GM21723 (cell line): ENCODE measurements at regions not wholly inside any gene's neighbourhood (a gene's known extent, or its start where the extent isn't known, plus 50 kb on each side); places are given as distances from the start of the nearest gene placed in this dataset.
"Not testable (repeated sequence)": the region's sequence is repeated elsewhere in the genome, so short reads cannot be mapped to it uniquely, and the experiment has no call there.

Experiments used
- ATAC-seq: cut with Tn5 transposase; IDR thresholded peaks from one replicate; pipeline ENCODE4 v1.9.1; 2021; ENCODE audit warnings: mild to moderate bottlenecking, moderate library complexity; ENCODE audit not compliant: unreplicated experiment

DNA sequence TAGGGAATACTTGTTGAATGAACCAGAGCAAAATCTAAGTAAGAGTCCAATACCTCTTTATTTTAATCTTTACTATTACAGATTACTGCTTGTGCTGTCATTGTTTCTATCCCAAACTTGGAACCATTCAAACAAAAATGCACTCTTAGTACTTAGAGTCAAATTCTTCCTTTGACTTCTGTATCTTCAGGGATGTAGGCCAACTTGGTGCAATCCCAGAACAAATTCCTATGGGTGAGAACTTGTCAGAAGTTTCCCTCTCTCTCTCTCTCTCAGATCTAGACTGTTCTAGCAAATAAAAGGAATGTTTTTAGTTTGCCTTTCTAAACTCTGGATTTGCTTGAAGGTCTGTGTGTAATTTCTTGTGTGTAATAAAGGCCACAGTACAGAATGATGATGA, 329.0 kb upstream of the TMTC4 start:
- ATAC-seq, result no peak

DNA sequence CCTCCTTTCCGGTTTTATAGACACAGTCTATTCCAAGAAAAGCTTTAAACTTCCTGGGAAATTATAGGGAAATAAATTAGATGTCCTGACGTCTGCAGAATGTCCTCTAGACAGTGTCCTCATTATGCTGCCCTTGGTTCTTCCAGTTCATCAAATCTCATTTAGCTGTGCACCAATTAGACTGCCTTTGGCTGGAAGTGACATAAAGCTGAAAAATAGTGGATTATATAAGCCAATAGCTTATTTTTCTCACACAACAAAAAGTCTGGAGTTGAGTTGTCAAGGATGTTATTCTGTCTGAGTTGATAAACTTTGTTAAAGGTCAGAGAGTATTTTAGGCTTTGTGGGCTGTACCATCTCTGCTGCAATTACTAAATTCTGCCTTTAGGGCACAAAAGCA, 314.8 kb upstream of the TMTC4 start:
- no peak for ATAC-seq

- ATAC-seq, result no peak
Measured at GRCh38 chr13:100988921-100989320, 314.3 kb upstream of the TMTC4 start.

DNA sequence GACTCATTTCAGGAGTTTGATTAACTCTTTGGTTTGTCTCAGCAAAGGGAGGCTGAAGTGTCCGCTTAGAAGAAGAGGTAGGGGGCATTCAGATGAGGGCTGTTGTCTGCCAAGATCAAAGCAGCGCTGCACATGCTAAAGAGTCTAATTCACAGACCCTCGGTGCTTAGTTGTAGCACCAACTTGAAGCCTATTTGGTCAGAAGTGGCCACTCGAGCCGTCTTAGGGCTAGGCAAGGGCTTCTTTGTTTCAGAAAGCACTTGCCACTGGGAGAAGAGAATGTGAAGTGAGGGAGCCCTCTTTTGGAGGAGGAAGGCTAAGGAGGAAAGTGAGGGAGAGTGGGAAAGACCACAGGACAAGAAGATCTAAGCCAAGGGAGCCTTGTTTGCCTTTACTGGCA, 313.4 kb upstream of the TMTC4 start:
- no peak for ATAC-seq

- no peak for ATAC-seq
Measured at GRCh38 chr13:100986571-100986970, 312.0 kb upstream of the TMTC4 start.

DNA sequence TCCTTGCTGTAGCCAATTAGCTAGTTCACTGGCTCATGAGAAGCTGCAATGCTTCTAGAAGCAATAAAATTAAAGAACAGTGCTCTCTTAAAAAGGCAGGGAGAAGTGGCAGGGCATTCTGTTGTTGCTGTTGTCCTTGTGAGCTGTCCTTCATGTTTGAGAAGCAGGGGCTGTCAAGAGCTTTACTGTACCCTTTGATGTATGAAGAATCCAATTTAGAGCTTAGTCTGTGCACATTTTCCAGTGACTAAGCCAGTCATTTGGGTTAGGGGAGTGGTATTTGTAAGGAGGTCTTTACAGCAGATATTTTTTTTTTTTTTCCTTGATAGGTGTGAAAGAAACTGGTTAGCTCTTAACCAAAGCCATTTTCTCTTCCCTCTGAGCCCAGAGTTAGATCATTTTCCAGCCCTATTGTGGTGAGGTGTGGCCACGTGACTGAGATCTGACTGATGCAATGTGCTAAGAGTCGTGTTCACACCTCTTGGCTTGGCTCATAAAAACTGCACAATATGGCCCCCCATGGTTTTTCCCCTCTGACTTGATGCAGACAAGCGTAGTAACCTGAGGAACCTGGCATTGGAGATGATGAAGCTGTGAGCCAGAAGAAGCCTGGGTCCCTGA, 309.6 kb upstream of the TMTC4 start:
- ATAC-seq, result no peak

DNA sequence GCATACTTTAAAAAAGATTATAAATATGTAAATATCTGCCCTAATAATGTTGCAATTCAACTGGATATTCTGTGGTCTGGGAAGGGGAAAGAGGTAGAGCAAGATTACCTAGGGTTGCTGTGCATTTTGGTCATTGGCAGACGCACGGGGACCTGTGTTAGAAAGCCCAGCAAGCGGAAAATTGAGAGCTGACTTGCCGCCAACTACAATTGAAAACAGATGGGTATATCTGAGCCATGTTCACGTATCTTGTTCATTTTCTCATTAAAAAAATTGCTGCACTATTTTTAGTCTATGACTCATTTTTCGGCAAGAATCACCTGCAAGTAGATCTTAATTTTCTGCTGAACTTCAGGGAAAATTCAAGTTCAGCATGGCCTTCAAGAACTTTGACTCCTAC, 308.5 kb upstream of the TMTC4 start:
- no peak for ATAC-seq

DNA sequence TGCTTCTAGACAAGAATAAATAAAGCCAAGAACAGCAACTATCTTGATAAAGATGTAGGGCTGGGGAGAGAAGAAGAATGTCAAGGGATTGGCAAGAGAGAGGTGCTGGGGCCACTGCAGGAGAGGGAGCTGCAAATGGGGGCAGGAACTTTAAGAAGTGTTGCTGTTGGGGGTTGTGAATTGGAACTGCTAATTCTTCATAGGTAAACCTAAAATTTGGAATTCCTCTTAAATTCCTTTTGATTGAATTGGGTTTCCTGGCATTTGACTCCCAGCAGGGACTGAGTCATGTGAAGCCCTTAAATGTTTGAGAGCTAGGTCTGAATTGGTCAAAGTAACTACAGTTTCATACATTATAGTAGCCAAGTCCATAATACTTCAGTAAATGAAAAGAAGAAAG, 305.6 kb upstream of the TMTC4 start:
- no peak for ATAC-seq

DNA sequence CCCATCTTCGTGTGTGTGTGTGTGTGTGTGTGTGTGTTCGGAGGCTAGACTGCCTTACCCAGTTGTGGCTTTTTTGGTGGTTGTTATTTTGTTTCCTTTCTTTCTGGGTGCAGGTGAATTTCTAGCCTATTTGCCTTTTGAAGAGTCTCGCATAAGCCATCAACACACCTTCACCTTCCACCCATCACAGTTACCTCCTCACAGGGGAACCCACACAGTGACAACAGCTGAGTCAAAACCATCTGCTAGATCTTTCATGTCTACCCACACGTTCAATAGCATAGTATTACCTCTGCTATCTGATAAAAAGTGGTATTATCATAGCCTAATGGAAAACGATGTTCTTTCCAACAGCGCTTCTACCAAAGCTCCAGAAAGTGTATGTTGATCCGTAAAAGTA, 303.2 kb upstream of the TMTC4 start:
- ATAC-seq, result no peak

DNA sequence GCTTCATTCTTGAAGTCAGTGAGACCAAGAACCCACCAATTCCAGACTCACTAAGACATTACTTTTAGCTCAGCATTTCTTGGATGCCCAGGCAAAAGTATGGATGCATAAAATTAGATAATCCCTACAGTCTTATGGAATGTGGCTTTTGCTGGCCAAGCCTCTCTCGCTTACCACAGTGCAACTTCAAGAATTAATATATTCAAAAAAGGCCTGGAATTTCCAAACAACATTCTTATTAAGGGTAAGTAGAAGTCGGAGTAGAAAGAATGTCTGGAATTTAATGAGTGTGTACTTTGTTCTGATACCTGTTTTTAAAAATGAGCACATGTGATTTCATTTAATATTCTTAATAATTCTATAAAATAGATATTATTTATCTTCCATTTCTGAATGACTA, 302.4 kb upstream of the TMTC4 start:
- no peak for ATAC-seq

DNA sequence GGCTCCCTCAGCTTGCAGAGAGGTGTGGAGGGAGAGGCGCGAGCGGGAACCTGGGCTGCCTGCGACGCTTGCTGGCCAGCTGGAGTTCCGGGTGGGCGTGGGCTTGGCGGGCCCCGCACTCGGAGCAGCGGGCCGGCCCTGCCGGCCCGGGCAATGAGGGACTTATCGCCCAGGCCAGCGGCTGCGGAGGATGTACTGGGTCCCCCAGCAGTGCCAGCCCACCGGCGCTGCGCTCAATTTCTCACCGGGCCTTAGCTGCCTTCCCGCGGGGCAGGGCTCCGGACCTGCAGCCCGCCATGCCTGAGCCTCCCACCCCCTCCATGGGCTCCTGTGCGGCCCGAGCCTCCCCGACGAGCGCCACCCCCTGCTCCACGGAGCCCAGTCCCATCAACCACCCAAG, 301.1 kb upstream of the TMTC4 start:
- ATAC-seq, result not testable (repeated sequence)

DNA sequence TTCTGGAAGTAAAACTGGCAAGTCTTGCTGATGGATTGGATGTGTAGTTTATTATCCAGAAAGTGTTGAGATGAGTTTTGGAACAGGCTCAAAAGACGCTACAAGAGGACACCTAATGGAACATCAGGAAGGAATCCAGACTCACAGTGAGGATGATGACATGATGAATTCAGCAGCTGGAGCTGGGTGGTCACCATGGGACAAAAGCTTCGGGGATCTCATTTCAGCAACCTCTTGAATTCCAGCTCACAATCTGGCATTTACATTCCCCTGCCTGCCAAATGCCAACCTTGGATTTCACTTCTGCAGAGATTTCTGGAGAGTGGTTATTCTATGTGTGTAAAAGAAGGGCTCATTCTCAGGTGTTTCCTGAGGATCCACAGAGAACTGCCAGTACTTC, 288.0 kb upstream of the TMTC4 start:
- no peak for ATAC-seq

DNA sequence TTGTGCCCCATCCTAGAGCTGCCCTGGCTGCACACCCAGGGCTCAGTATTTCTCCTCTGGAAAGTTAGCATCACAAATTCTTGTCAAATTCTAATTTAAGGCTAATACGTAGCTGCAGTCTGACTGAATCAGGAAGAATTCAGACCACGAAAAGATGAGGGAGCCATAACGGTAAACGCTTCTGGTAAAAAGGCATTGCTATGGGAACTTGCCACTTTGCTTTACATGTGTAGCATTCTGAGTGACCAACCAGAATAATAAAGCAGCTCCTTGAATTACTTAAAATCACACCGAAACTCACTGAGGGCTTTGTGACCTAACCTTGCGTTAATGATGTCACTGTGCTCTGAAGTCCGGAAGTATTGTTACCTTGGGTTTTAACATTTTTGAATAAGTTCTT, 286.6 kb upstream of the TMTC4 start:
- no peak for ATAC-seq

DNA sequence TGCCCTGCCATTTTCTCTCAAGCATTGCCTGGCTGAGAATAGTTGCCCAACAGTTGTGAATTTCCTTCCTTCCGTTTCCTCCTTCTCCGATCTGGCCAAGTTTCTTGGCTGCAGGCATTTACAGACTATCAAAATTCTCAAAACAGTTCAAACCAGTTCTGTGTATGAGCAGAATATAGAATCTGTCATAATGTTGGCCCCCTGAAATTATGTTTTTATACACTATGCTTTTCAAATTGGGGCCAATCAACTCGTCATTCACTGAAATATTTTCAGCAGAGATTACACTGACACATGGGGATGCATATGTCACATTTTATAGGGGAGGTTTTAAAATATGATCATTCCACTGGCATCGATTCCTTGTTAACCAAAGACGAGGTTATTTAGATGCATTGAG, 284.2 kb upstream of the TMTC4 start:
- ATAC-seq, result no peak

- no peak for ATAC-seq
Measured at GRCh38 chr13:100957741-100958140, 283.1 kb upstream of the TMTC4 start.

- ATAC-seq, result no peak
Measured at GRCh38 chr13:100954430-100955305, 280.1 kb upstream of the TMTC4 start.

- ATAC-seq, result no peak
Measured at GRCh38 chr13:100951016-100951415, 276.4 kb upstream of the TMTC4 start.

DNA sequence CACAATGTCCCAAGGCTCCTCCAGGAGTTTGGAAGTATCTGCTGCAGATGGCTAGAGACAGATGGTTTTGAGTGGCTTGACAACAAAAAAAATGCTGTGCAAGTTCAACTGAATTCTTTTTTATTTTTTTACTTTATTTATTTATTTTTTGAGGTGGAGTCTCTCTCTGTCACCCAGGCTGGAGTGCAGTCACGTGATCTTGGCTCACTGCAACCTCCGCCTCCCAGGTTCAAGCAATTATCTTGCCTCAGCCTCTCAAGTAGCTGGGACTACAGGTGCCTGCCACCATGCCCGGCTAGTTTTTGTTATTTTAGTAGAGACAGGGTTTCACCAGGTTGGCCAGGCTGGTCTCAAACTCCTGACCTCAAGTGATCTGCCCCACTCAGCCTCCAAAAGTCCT, 274.3 kb upstream of the TMTC4 start:
- not testable (repeated sequence) for ATAC-seq

- ATAC-seq, result no peak
Measured at GRCh38 chr13:100946588-100946987, 272.0 kb upstream of the TMTC4 start.

DNA sequence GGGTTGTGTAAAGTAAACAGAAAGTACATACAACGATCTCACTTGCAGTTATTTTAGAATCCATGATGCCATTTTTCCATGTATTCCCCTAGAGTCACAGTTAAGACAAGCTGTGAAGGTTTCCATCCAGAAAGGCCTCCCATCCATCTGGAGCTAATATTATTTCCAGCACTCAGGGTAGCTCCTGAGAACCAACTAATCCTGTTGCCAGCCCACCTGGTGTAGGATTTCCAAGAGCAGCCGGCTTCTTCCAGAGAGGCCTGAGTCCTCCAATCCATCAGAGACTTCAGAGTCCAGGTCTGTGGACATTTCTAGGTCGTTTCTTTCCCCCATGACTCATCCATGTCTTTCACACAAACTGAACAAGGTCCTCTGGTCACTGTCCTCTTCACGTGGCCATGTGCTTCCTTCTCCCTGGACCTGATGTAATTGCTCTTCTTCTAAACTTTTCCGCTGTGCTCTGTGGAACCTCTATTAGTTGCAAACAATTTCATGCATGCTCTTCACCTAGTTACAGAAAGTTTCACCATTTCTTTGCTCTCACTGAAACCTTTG, 270.3 kb upstream of the TMTC4 start:
- ATAC-seq, result no peak

- ATAC-seq, result no peak
Measured at GRCh38 chr13:100942742-100943141, 268.1 kb upstream of the TMTC4 start.
